Pons (tissue), 1 donor: ENCODE measurements at regions not wholly inside any gene's neighbourhood (a gene's known extent, or its start where the extent isn't known, plus 50 kb on each side); places are given as distances from the start of the nearest gene placed in this dataset.
"Not testable (repeated sequence)": the region's sequence is repeated elsewhere in the genome, so short reads cannot be mapped to it uniquely, and the experiment has no call there.

Experiments
- DNase-seq: peaks from one replicate; pipeline ENCODE4 v3.0.0-alpha.2; 2016; ENCODE audit warnings: low spot score

- DNase-seq, result no peak
These were observed 251.1 kb downstream of the GLUD2 start for GRCh38 chrX:121298499-121298898.

- no peak for DNase-seq
These were observed 253.9 kb downstream of the GLUD2 start for GRCh38 chrX:121301356-121301755.

GRCh38 chrX:121301822-121302221, 254.4 kb downstream of the GLUD2 start:
- no peak for DNase-seq

- no peak for DNase-seq
These were observed 260.0 kb downstream of the GLUD2 start for GRCh38 chrX:121307449-121307848.

GRCh38 chrX:121308276-121308805, 260.9 kb downstream of the GLUD2 start:
- peak; percentile 43 for DNase-seq

- DNase-seq, result no peak
These were observed 263.4 kb downstream of the GLUD2 start for GRCh38 chrX:121310820-121311219.

- no peak for DNase-seq
These were observed 273.0 kb downstream of the GLUD2 start for GRCh38 chrX:121320441-121320840.

GRCh38 chrX:121322159-121322558, 274.7 kb downstream of the GLUD2 start:
- no peak for DNase-seq

- no peak for DNase-seq
These were observed 275.9 kb downstream of the GLUD2 start for GRCh38 chrX:121323337-121323736.

- DNase-seq, result no peak
These were observed 286.5 kb downstream of the GLUD2 start for GRCh38 chrX:121333942-121334341.

- no peak for DNase-seq
These were observed 289.5 kb downstream of the GLUD2 start for GRCh38 chrX:121336831-121337421.

- DNase-seq, result no peak
These were observed 290.4 kb downstream of the GLUD2 start for GRCh38 chrX:121337816-121338215.

GRCh38 chrX:121349263-121349662, 301.9 kb downstream of the GLUD2 start:
- no peak for DNase-seq

- no peak for DNase-seq
These were observed 308.9 kb downstream of the GLUD2 start for GRCh38 chrX:121356139-121356849.

GRCh38 chrX:121356850-121357171, 309.4 kb downstream of the GLUD2 start:
- DNase-seq, result no peak

- DNase-seq, result no peak
These were observed 312.9 kb downstream of the GLUD2 start for GRCh38 chrX:121360280-121360679.

GRCh38 chrX:121365572-121366161, 318.3 kb downstream of the GLUD2 start:
- DNase-seq, result no peak

GRCh38 chrX:121374471-121374870, 327.1 kb downstream of the GLUD2 start:
- DNase-seq, result no peak

- not testable (repeated sequence) for DNase-seq
These were observed 334.5 kb downstream of the GLUD2 start for GRCh38 chrX:121381915-121382314.

GRCh38 chrX:121389976-121390714, 342.7 kb downstream of the GLUD2 start:
- DNase-seq, result no peak

- no peak for DNase-seq
These were observed 358.4 kb downstream of the GLUD2 start for GRCh38 chrX:121405826-121406225.

GRCh38 chrX:121407627-121408026, 360.2 kb downstream of the GLUD2 start:
- DNase-seq, result no peak

- not testable (repeated sequence) for DNase-seq
These were observed 384.1 kb downstream of the GLUD2 start for GRCh38 chrX:121431514-121431913.
